Stimulated activated CD4-positive, alpha-beta T cell treated with anti-CD3 and anti-CD28 coated beads, TNF-alpha, amount 100 ng/mL, for 4 hours (primary cell): ENCODE measurements at regions not wholly inside any gene's neighbourhood (a gene's known extent, or its start where the extent isn't known, plus 50 kb on each side); places are given as distances from the start of the nearest gene placed in this dataset.
"Not testable (repeated sequence)": the region's sequence is repeated elsewhere in the genome, so short reads cannot be mapped to it uniquely, and the experiment has no call there.

Experiments used
- DNase-seq, 3 experiments: peaks; one replicate each; pipeline ENCODE4 v3.0.0-alpha.2; 2020; ENCODE audit warnings: low read depth in 3 of 3

DNA sequence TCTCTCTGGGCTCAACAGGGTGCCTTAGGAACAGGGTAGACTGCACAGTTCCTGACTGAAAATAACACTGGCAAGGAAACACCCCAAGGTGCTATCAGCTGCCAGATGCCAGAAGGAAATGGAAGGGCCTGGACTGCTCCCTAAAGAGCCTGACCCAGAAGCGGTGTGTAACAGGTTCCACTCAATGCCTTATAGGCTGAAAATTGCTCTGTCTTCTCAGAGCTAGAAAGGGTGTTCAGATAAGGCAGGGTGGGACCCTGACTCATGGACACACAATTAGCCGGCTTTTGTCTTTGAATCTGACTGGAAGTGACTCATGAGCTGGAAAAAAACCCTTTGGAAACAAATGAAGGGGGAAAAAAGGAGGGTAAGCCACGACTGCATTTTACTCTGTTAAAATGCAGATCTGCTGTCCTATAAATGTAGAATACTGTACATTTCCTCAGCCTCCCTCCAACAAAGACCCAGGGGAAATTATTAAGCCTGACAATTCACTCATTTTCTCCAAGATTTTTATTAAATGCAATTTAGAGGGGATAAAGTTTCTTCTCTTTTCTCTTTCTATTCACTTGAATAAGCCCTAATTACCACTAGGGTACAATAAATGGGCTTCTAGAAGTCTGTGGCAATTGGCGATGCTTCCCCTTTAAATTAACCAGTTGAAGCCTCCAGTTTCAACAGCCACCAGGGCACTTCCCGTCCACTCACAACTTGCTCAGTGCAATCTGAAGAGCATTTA is 160.2 kb upstream of the TBL1XR1 start:
- no peak for DNase-seq

DNA sequence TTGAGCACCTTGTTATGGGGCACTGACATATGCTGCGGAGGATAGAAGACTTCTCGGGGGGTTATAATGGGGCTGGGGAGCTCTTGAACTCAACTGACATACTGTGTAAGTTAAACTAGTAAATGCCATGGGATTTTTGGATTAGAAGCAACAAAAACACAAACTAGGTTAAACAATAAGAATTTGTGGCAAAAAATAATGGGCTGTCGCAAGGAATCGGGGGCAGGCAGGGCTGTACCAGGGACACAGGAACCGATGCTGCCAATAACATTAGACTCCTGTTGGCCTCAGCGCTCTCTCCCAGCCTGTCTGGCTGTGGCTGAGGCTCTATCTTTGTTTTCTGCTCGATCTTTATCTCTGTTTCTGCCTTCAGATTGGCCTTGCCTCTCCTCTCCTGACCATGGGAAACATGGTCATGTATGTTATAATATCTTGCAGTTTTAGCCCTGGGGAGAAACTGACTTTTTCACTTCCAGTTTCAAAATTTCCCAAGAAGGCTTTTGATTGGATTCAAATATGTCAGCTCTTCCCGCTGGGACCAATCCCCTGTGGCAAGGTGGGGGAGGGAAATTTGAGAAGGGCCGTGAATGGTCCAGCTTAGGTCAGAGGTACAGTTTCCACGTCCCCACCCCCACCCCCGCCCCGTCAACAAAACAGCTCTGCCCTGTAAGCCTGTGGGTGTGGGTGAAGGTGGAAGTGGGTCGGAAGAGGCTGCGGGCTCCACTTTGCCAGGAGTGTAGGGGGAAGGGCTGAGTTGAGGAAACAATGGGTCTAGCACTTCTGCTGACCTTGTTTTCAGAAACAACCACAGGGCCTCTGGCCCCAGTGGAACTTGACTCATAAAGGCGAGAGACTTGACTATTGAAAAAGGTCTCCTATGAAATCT is 161.1 kb upstream of the TBL1XR1 start:
- DNase-seq, result peak in 1 of 3 experiments; percentile 28

DNA sequence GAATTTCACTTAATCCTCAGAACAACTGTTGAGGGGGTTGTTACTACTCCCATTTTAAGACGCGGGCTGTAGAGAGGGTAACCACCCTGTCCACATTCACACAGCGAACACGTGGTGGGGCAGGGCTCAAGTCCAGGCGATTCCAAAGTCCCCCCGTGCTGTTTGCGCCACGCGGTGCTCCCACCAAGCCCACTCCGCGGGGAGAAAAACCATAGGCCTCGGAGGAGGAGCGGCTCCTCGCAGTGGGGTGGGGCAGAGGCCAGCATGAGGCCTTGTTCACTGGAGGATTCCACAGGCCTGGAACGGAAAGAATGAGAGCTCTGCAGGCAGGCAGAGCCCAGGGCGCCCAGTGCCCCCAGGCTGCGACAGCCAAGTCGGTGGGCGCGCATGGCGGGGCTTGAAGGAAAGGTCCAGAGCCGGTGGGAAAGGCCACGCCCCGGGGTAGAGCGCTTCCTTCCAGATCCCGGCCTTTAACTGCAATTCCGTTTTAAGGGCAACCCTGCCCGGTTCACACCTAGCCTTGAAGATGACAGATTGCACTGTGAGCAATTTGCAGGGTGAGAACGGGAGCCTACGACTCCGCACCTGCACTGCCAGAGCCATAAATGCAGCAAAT is 161.8 kb upstream of the TBL1XR1 start:
- DNase-seq, result peak in 1 of 3 experiments; percentile 19

DNA sequence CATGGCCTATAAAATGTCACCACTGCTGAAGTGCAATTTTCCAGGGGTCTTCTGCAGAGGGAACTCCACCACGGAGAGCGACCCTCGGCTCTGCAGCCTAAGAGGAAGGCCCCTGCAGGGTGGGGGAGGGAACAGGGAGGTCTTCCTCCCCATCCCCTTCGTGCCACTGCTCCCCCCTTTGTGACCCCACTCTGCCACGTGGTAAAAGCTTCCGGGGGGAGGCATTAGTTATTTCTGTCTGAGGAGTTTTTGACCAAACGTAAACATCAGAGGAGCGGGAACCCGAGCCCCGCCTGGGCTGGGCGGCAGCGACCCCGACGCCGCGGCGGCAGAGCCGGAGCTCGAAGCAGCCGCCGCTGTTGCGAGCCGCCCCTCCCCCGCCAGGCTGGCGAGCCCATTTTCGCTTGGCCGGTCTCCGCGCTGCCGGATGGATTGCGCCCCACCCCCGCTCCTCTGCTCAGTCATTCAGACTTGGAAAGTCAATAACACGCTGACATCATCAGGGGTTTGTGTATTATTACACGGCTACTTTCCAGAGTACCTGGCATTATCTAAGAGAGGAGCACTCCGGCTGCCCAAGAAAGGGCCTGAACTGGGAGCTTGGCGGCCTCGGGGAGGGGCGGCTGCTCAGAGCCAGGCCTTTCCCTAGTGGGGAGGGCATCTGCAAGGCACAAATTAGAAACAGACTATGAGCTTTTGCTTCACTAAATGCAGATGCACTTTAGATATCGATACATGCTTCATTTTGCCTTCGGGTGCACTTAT is 162.5 kb upstream of the TBL1XR1 start:
- peak; percentile 91 to 96 (median 94) for DNase-seq

DNA sequence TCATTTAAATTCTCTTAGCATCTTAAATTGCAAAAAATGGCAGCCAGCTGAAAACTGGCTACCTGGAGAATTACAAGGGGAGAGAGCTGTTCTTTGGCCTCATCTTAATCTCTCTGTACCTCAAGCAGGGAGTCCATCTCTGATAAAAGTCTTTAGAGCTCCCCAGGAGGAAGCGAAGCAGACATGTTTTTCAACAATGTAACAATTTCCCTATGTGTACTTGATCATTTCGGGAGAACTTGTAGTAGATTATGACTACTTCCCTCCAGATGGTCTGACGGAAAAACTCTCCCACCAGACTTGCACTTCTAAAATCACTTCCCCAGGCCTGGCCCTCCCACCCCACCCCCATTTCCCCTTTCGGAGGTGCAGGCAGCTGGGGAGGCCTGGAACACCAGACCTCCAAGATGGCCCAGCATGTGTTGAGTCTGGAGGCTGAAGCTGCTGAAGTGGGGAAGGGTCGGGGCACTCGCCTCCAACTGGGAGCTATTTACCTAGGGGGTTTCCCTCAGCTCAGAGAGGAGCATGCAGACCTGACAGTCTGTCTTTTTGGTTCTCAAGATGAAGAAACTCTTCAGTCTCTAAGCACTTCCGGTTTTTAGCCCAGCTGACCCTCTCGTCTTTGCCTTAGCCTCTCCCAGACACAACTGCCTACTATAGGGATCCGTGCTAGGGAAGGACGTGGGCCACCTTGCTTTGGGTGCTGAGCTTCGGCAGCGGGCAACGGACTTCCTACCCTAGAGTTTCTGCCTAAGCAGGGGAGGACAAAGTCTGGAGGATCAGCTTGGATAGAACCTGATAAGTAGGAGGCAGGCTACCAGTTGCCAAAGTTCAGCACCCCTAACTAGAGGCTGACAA is 164.0 kb upstream of the TBL1XR1 start:
- DNase-seq, result no peak

DNA sequence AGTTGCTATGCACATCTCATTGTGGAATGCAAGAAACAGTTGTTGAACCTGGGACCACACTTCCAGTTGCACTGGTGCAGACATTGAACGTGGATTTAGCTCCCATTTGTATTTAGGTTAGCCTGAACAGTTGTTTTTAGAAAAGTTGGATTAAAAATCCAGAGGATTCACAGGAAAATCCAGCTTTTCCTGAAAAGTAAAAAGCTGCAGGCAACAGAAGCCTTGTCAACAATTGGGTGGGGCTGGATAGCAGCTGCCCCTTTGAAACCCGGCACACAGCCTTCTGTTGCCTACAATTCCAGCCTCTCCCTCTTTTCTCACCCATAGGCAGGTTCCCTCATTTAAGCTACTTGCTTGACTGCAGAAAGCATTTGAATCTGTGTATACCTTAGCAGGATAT is 165.3 kb upstream of the TBL1XR1 start:
- no peak for DNase-seq

DNA sequence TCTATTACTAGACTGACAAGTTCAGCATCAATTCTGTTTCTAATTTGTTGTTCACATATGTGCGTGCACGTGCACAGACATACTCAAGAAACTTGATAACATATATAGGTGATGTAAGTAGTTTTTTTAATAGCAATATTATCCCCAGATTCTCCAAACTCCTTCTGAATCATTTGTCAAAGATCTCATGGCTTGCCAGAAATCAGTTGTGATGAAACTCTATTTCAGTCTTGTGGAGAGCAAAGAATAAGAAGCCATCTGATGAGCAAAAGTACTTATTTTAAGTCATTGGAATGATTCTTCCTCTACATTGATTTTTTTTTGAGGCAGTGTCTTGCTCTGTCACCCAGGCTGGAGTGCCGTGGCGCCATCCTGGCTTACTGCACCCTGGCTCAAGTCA is 167.0 kb upstream of the TBL1XR1 start:
- no peak for DNase-seq

DNA sequence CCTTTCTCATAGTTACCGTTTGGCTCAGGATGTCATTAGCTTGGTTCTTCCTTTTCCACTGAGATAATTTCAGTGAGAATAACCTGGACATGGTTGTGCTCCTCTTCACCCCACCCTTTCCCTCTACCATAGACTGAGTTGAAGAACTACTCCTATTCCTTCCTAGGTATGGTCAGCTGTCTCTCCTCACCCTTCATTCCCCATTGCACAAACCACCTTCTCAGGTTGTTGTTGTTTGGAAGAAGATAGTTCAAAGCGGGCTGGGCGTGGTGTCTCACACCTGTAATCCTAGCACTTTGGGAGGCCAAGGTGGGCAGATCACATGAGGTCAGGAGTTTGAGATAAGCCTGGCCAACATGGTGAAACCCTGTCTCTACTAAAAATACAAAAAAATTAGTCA is 168.0 kb upstream of the TBL1XR1 start:
- DNase-seq, result not testable (repeated sequence)

DNA sequence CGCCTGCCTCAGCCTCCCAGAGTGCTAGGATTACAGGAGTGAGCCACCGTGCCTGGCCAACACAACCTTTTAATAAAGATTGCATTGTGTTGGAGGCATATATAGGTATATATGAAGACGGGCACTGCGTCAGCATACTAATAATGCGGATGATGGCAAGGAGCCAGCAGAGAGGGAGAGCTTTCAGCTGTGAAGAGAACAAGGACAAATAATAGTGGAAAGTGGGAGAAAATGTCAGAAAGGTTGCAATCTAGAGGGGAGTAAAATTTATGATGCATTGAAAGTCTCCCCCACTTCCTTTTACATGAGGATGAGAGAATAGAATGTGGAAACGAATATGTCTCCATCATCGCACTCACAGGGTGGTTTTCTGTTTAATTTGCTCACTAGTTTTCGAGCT is 170.5 kb upstream of the TBL1XR1 start:
- DNase-seq, result no peak

DNA sequence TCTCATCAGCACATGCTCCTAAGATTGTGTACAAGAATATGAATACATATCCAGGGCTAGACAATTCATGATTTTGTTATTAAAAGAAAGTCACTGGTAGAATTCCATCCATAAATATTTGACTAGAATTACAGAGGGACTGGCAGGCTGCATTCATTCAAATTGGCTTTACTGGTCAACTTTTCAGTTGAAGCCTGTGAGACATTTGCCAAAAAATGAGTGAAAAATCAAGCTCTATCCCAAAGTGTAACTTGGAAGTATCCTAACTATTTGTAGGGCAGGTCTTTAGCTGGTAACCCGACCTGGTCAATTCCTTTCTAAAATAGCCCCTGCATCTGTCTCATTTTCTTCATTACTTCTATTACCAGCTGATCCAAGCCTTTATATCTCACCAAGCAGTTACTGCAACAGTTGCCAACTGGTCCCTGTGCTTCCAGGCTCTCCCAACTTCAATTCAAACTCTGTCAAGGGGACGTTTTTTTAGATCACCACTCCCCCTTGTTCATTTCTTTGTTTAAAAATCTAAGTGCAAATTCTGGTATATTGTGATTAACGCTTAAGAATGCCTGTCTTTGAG is 173.1 kb upstream of the TBL1XR1 start:
- no peak for DNase-seq

DNA sequence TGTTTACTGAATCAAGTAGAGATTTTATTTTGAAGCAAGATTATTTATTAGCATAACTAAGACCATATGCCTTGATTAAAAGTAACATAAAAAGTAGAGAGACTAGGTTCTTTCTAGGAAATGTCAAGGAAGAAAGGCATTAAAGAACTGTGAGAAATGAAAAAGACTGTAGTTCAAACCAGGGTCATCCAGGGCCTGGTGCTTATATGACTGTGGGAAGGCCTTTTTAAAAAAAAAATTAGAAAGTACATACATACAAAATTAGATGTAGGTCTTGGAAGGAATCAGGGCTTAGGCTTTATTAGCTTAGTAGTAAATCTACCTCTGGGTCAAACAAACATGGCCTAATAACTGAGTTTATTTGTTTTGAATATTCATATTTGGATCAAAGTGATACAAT is 173.9 kb upstream of the TBL1XR1 start:
- DNase-seq, result no peak

DNA sequence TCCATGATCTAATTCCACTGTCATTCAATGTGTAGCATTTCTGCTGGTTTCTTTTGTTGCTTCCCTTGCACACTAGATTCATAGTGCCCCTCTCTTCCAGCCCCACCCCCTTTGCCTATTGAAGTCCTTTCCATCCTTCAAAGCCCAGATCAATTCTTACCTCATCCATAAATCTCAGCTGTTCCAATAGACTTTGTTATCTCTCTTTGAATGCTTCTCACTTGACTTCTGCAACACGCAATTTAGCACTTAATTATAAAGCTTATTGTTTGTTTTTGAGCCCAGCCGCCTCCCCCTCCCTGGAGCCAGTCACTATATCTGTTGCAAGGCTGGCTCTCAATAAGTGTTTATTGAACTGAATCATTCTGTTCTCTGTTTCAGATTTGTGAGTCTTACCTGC is 174.6 kb upstream of the TBL1XR1 start:
- no peak for DNase-seq

DNA sequence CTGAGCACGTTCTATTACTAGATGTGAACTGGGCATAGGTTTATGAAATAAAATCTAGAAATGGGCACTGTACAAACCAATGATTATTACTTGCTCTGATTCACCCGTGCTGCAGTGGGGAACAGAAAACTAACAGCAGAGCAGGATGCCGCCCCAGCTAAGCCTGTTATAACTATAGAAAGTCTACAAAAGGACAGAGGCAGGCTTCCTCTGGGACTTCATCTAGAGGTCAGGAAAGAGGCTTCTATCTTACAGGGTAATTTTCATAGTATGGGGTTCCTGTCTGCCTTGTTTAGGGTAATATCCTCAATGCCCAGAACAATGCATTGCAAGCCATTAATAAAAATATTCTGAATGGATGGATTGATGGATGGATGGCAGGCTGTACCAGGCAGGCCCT is 177.0 kb upstream of the TBL1XR1 start:
- DNase-seq, result no peak

DNA sequence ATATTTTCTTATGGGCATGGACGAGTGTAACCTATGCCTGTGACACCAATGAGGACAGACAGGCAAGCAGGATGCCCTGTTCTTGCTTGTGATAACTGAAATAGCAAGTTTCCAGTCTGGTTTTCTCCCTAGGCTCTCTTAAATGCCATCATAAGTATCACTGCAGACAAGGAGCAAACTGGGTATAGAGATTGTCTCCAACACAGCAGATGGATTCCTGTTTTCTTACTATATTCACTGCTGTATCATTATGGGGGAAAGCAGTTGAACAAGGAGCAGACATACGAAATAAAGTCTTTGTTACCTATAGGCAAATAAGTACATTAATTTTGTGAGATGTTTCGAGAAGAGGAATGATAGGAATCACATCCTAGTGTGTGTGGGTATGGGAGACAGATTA is 178.0 kb upstream of the TBL1XR1 start:
- no peak for DNase-seq

DNA sequence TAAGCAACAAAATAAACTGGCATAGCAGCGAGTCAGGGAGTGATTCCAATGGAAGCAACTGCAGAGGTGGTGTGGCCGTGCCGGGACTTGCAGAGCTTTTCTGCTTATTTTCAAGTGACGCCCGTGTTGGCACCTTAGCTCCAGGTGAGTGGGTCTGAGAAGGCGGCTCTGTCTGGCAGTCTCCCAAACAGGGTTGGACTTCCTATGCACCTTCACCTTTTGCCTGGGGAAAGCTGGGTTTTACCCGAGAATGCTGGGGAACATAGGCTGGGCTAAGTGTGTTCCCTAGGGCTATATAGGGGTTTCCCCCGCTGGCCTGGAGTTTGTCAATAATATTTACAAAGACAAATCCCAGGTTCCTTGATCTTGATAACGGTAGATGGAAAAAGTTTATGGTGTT is 179.9 kb upstream of the TBL1XR1 start:
- DNase-seq, result no peak

DNA sequence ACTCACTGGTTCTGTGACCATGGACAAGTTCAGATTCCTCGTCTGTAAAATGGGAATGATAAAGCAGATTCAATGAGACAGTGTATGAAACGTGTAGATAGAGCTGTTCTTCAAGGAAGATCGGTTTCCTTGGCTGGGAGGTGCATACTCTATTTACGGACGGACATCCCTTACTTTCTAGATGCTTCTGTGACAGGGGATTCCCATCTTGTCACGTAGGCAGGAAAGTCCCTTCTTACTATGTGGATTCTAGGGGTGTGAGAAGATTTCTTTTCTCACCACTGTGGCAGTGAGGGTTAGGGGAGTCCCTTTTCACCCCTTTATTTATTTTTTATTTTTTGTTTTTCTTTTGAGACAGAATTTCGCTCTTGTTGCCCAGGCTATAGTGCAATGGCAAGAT is 180.9 kb upstream of the TBL1XR1 start:
- no peak for DNase-seq

DNA sequence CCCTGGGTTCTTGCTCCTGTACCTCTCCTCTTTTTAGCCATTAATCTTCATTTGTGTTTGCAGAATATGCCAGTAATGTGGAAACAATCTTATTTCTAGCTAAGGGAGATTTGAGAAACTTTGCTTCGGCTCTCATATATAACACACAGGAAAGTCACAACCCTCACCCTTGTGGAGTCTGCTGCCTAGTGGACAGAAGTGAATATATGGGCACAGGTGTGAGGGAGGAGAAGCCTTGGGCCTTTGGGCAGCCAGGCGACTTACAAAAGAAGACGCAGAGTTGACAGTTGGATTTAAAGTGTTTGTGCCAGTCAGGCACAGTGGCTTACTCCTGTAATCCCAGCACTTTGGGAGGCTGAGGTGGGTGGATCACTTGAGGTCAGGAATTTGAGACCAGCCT is 181.8 kb upstream of the TBL1XR1 start:
- no peak for DNase-seq

DNA sequence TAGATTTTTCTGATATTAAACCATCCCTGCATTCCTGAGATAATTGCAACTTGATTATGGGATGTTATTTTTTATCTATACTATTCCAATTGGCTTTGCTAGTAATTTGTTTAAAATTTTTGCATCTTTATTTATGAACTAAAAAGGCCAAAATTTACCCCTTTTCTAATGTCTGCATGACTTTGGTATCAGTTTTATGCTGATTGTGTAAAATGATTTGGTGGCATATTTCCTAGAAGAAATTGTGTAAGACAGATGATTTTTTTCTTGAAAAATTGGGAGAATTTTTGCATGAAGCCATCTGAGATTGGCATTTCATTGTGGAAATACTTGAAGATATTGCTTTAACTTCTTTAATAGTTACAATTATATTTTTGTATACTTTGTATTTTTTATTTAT is 183.8 kb upstream of the TBL1XR1 start:
- DNase-seq, result no peak

DNA sequence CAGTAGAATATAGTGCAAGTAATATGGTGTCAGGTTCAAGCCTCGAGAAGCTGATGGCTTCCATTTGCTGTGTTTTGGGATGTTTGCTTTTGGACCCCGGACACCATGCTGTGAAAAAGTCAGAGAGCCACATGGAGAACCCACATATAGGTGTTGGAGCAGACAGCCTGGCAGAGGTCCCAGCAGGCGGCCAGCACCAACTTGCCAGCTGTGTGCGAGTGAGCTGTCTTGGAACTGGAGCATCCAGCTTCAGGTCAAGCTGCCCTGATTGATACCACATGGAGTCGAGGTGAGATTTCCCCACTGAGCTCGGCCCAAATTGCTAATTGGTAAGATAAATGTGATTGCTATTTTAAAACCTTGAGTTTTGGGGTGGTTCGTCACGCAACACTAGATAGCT is 185.7 kb upstream of the TBL1XR1 start:
- DNase-seq, result no peak

DNA sequence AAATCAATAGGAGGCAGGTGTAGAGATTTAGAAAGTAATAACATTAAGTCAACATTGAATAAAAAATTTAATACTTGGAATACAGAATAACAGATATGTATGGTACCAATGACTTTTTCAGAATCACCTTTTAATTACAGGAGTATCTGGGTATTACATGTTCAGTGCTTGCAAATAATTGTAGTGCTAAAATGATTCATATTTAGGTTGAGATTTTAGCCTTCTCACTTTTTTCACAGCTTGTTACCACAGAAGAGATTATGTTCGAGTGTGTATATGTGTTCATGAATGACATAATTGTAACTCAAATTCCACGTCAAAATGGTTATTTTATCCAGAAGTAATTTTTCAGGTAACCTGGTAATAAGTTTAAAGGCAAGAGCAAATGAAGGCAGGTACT is 187.9 kb upstream of the TBL1XR1 start:
- no peak for DNase-seq

DNA sequence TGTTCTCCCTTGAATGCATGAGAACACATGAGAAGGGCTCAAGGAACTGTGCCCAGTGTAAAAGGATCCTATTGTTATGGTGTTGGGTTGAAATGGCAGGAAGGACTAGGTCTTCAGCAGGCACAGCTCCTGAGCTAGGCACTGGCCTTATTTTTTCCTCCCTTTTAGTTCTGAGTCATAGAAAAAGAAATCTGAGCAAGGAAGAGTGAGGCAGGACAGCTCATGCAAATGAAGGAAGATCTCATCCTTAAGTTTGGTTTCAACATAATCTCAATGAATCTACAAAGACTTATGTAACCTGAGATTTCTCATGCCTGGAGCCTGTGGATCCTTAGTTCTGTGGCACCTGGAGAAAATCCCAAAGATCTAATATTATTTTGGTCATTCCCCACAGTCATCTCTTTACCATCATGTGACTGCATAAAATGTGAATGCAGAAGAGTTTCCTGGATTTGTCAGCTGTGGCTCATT is 188.6 kb upstream of the TBL1XR1 start:
- no peak for DNase-seq
